Muscle layer of duodenum (tissue), 2 donors: ENCODE measurements at regions not wholly inside any gene's neighbourhood (a gene's known extent, or its start where the extent isn't known, plus 50 kb on each side); places are given as distances from the start of the nearest gene placed in this dataset.

Source experiments
- H3K27ac ChIP-seq: one replicate; pipeline ENCODE4 v1.7.0; 2013; ENCODE audit warnings: mild to moderate bottlenecking, low read length
- H3K27me3 ChIP-seq: one replicate; pipeline ENCODE4 v1.7.0; 2013; ENCODE audit warnings: low read depth, mild to moderate bottlenecking, control low read depth, low read length
- H3K36me3 ChIP-seq, 2 donors: one replicate each; pipeline ENCODE4 v1.7.0; 2013; ENCODE audit warnings: low read length in 2 of 2, control low read depth in 1 of 2, mild to moderate bottlenecking in 1 of 2; ENCODE audit not compliant: insufficient read depth in 2 of 2, control insufficient read depth in 1 of 2
- H3K4me1 ChIP-seq, 2 donors: one replicate each; pipeline ENCODE4 v1.7.0; 2013; ENCODE audit warnings: low read length in 2 of 2, mild to moderate bottlenecking in 2 of 2, control low read depth in 1 of 2, moderate library complexity in 1 of 2; ENCODE audit not compliant: insufficient read depth in 2 of 2, control insufficient read depth in 1 of 2
- H3K4me3 ChIP-seq, 2 donors: one replicate each; pipeline ENCODE4 v1.7.0; 2013; ENCODE audit warnings: low read length in 2 of 2, low read depth in 1 of 2, mild to moderate bottlenecking in 1 of 2
- H3K9me3 ChIP-seq, 2 donors: one replicate each; pipeline ENCODE4 v1.7.0; 2013; ENCODE audit warnings: low read length in 2 of 2, control low read depth in 1 of 2, mild to moderate bottlenecking in 1 of 2; ENCODE audit not compliant: control insufficient read depth in 1 of 2
- donor health status: healthy.

GRCh38 chr4:182188622-182189021 is 54.6 kb upstream of the TENM3 start:
- Histone ChIP-seq H3K4me3 (no peak overlapping the region), H3K4me1 (no peaks in the 10 kb centered on the region), H3K9me3 (no peaks in the 10 kb centered on the region), H3K36me3 (no peaks in the 10 kb centered on the region), H3K27ac (no peak overlapping the region), H3K27me3 (no peaks in the 10 kb centered on the region)

GRCh38 chr4:182189103-182189878 is 53.9 kb upstream of the TENM3 start:
- H3K36me3 ChIP-seq: no peaks in the 10 kb centered on the region
- H3K27me3 ChIP-seq: no peaks in the 10 kb centered on the region
- no peaks in the 10 kb centered on the region for H3K4me1 ChIP-seq
- no peak overlapping the region for H3K27ac ChIP-seq
- H3K9me3 ChIP-seq: no peaks in the 10 kb centered on the region
- no peak overlapping the region for H3K4me3 ChIP-seq

DNA sequence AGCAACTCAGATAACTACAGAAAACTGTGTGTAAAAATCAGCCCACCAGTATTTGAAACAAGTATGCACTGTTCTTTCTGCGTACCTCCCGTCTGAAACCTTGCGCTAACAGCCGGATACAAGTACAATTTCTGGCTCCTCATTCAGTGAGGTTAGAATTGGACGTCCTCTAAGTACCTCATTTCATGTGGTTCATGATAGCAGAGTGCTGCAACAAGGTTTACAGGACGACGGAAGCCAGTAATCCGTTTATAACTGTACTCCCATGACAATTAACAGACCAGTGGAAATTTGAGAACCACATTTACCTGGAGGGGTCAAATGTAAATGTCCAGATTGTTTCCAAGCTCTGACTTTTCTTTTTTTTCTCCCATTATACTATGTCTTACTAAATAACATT is 52.9 kb upstream of the TENM3 start:
- Histone ChIP-seq H3K36me3 (no peaks in the 10 kb centered on the region), H3K27ac (no peak overlapping the region), H3K27me3 (no peaks in the 10 kb centered on the region), H3K9me3 (no peaks in the 10 kb centered on the region), H3K4me3 (no peak overlapping the region), H3K4me1 (no peaks in the 10 kb centered on the region)

DNA sequence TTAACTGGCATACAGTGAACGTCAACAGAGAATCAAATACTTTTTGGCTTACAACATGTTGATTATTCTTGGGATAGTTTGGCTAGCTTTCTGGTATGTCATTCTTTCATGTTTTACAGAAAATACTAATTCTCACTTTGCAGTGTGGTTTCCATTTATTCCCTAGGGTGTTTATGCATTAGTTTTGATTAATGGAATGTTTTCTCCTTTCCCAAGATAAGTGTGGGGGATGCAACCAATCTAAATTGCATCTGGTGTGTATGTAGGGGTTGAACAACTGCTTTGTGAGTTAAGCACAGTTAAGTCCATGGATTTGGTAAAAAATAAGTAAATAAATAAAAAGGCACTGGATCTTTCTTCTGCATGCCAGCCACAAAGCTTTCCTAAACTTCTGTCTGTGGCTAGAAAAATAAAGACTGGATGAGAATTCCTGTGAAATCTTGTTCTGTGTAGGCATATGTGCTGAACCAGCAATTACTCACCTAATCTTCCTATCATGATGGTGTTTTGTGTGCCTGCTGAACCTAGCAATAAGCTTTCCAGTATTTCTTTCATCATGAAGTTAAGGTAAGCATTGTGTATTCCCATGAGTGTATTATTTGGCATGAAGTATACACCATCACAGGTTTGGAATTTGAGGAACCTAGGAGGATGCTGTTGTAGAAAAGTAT is 50.6 kb upstream of the TENM3 start:
- Histone ChIP-seq H3K36me3 (no peaks in the 10 kb centered on the region), H3K27ac (no peak overlapping the region), H3K9me3 (no peaks in the 10 kb centered on the region), H3K4me1 (no peaks in the 10 kb centered on the region), H3K27me3 (no peaks in the 10 kb centered on the region), H3K4me3 (no peak overlapping the region)

GRCh38 chr4:182193311-182193710 is 49.9 kb upstream of the TENM3 start:
- Histone ChIP-seq H3K4me1 (no peaks in the 10 kb centered on the region), H3K27ac (no peak overlapping the region), H3K9me3 (no peaks in the 10 kb centered on the region), H3K36me3 (no peaks in the 10 kb centered on the region), H3K4me3 (no peak overlapping the region), H3K27me3 (no peaks in the 10 kb centered on the region)
